Epithelial cell of esophagus (primary cell): ENCODE measurements at regions not wholly inside any gene's neighbourhood (a gene's known extent, or its start where the extent isn't known, plus 50 kb on each side); places are given as distances from the start of the nearest gene placed in this dataset.

Experiments used
- DNase-seq: peaks from one replicate; pipeline ENCODE4 v3.0.0; 2010; ENCODE audit warnings: low read depth
- H3K4me3 ChIP-seq: 2 replicates; pipeline ENCODE4 v1.5.1; 2011; ENCODE audit warnings: mild to moderate bottlenecking, low read length, control low read depth
- CTCF ChIP-seq: IDR thresholded peaks from 2 replicates; pipeline ENCODE4 v1.5.1; 2011; ENCODE audit warnings: low read depth, mild to moderate bottlenecking, low read length, control low read depth, inconsistent platforms; ENCODE audit not compliant: insufficient read depth; ENCODE audit errors: missing control alignments

- DNase-seq: no peak
- no peak for TF ChIP-seq CTCF
- no peak overlapping the region for H3K4me3 ChIP-seq
Observed at GRCh38 chr3:30370681-30371271, 235.6 kb upstream of the TGFBR2 start.

- no peak for TF ChIP-seq CTCF
- no peak for DNase-seq
- no peak overlapping the region for H3K4me3 ChIP-seq
Observed at GRCh38 chr3:30372837-30373236, 233.6 kb upstream of the TGFBR2 start.

GRCh38 chr3:30384546-30385072, 221.8 kb upstream of the TGFBR2 start:
- H3K4me3 ChIP-seq: no peak overlapping the region
- peak; percentile 22 for DNase-seq
- TF ChIP-seq CTCF: no peak

GRCh38 chr3:30393079-30393478, 213.3 kb upstream of the TGFBR2 start:
- no peak for DNase-seq

GRCh38 chr3:30397030-30397429, 209.4 kb upstream of the TGFBR2 start:
- TF ChIP-seq CTCF: no peak
- DNase-seq: no peak
- H3K4me3 ChIP-seq: no peak overlapping the region

More at GRCh38 chr3:30393079-30393478, 213.3 kb upstream of the TGFBR2 start:
- H3K4me3 ChIP-seq: no peak overlapping the region
- TF ChIP-seq CTCF: no peak

- DNase-seq: peak; percentile 13
Observed at GRCh38 chr3:30399394-30400181, 206.8 kb upstream of the TGFBR2 start.

More at GRCh38 chr3:30399394-30400181, 206.8 kb upstream of the TGFBR2 start:
- no peak overlapping the region for H3K4me3 ChIP-seq
- TF ChIP-seq CTCF: no peak
